HUDEP-2 (cell line): ENCODE measurements at regions not wholly inside any gene's neighbourhood (a gene's known extent, or its start where the extent isn't known, plus 50 kb on each side); places are given as distances from the start of the nearest gene placed in this dataset.
"Not testable (repeated sequence)": the region's sequence is repeated elsewhere in the genome, so short reads cannot be mapped to it uniquely, and the experiment has no call there.

Experiments used
- DNase-seq, 76 experiments: peaks; one replicate each; lab custom pipeline; 2025; ENCODE audit not compliant: unreplicated experiment in 76 of 76; lab: John Stamatoyannopoulos, UW

- no peak for DNase-seq
Observed at GRCh38 chr2:186947516-186947915, 98.5 kb upstream of the ZSWIM2 start.

- no peak for DNase-seq
Observed at GRCh38 chr2:186946896-186947467, 98.0 kb upstream of the ZSWIM2 start.

- no peak for DNase-seq
Observed at GRCh38 chr2:186941853-186942252, 92.9 kb upstream of the ZSWIM2 start.

- no peak for DNase-seq
Observed at GRCh38 chr2:186940463-186940862, 91.5 kb upstream of the ZSWIM2 start.

- DNase-seq = no peak
Observed at GRCh38 chr2:186934420-186934819, 85.5 kb upstream of the ZSWIM2 start.

- DNase-seq = no peak
Observed at GRCh38 chr2:186927867-186928191, 78.9 kb upstream of the ZSWIM2 start.

- DNase-seq = peak in 7 of 76 experiments; percentile 2 to 39 (median 9)
Observed at GRCh38 chr2:186927185-186927866, 78.4 kb upstream of the ZSWIM2 start.

GRCh38 chr2:186925514-186925913 is 76.5 kb upstream of the ZSWIM2 start:
- DNase-seq = no peak

- not testable (repeated sequence) for DNase-seq
Observed at GRCh38 chr2:186922316-186922715, 73.3 kb upstream of the ZSWIM2 start.

GRCh38 chr2:186919296-186919695 is 70.3 kb upstream of the ZSWIM2 start:
- DNase-seq = no peak

GRCh38 chr2:186918495-186918894 is 69.5 kb upstream of the ZSWIM2 start:
- DNase-seq = no peak

- DNase-seq = no peak
Observed at GRCh38 chr2:186917866-186918265, 68.9 kb upstream of the ZSWIM2 start.

GRCh38 chr2:186913870-186914269 is 64.9 kb upstream of the ZSWIM2 start:
- no peak for DNase-seq

GRCh38 chr2:186912979-186913378 is 64.0 kb upstream of the ZSWIM2 start:
- DNase-seq = no peak

- DNase-seq = no peak
Observed at GRCh38 chr2:186911551-186912085, 62.6 kb upstream of the ZSWIM2 start.

GRCh38 chr2:186910996-186911395 is 62.0 kb upstream of the ZSWIM2 start:
- no peak for DNase-seq

GRCh38 chr2:186909095-186909494 is 60.1 kb upstream of the ZSWIM2 start:
- no peak for DNase-seq

- no peak for DNase-seq
Observed at GRCh38 chr2:186907897-186908296, 58.9 kb upstream of the ZSWIM2 start.

GRCh38 chr2:186903216-186903615 is 54.2 kb upstream of the ZSWIM2 start:
- DNase-seq = no peak
